Liver (tissue), 8 donors: ENCODE measurements at regions not wholly inside any gene's neighbourhood (a gene's known extent, or its start where the extent isn't known, plus 50 kb on each side); places are given as distances from the start of the nearest gene placed in this dataset.

ENCODE experiments used
- DNase-seq: peaks from one replicate; pipeline ENCODE4 v3.0.0-alpha.2; 2017; ENCODE audit warnings: low spot score
- H3K27ac ChIP-seq, 2 donors: one replicate each; pipeline ENCODE4 v1.7.0; 2013; ENCODE audit warnings: inconsistent platforms in 2 of 2, low read length in 2 of 2, control low read depth in 1 of 2, low read depth in 1 of 2, mild to moderate bottlenecking in 1 of 2
- H3K27me3 ChIP-seq, 4 donors: one replicate each; pipeline versions ENCODE4 v1.6.1 to v1.7.0; 2013; ENCODE audit warnings: low read length in 3 of 4, inconsistent platforms in 1 of 4, mild to moderate bottlenecking in 1 of 4, moderate library complexity in 1 of 4; ENCODE audit not compliant: control insufficient read depth in 4 of 4, insufficient read depth in 4 of 4
- H3K36me3 ChIP-seq, 4 donors: one replicate each; pipeline versions ENCODE4 v1.6.1 to v1.7.0; 2013; ENCODE audit warnings: low read length in 3 of 4, mild to moderate bottlenecking in 3 of 4, low read depth in 1 of 4, moderate library complexity in 1 of 4; ENCODE audit not compliant: control insufficient read depth in 4 of 4, insufficient read depth in 3 of 4
- H3K4me1 ChIP-seq, 4 donors: one replicate each; pipeline versions ENCODE4 v1.6.1 to v1.7.0; 2013; ENCODE audit warnings: low read length in 3 of 4, mild to moderate bottlenecking in 3 of 4, moderate library complexity in 1 of 4; ENCODE audit not compliant: control insufficient read depth in 4 of 4, insufficient read depth in 4 of 4
- H3K4me3 ChIP-seq, 3 donors: one replicate each; pipeline versions ENCODE4 v1.6.1 to v1.7.0; 2013; ENCODE audit warnings: low read length in 3 of 3, control low read depth in 1 of 3, low read depth in 1 of 3, mild to moderate bottlenecking in 1 of 3
- H3K9ac ChIP-seq, 2 donors: one replicate each; pipeline ENCODE4 v1.7.0; 2013; ENCODE audit warnings: low read length in 2 of 2, mild to moderate bottlenecking in 2 of 2, moderate library complexity in 2 of 2, control low read depth in 1 of 2, low read depth in 1 of 2
- H3K9me3 ChIP-seq, 4 donors: one replicate each; pipeline versions ENCODE4 v1.6.1 to v1.7.0; 2013; ENCODE audit warnings: low read length in 3 of 4; ENCODE audit not compliant: control insufficient read depth in 4 of 4
- ATF3 ChIP-seq: IDR thresholded peaks from 2 replicates; pipeline ENCODE4 v1.6.1; 2016; ENCODE audit warnings: antibody characterized with exemption
- CTCF ChIP-seq: fragments of 150-350 bp; IDR thresholded peaks from 2 replicates; pipeline ENCODE4 v1.5.1; 2017; ENCODE audit warnings: improper control_type of control experiment, low read depth, low read length; ENCODE audit not compliant: missing input control
- EGR1 ChIP-seq, 2 donors: IDR thresholded peaks; 2 replicates each; pipeline ENCODE4 v1.6.1; 2016 to 2018; ENCODE audit warnings: antibody characterized with exemption in 2 of 2, low read depth in 2 of 2
- FOXA1 ChIP-seq: IDR thresholded peaks from 2 replicates; pipeline ENCODE4 v1.6.1; 2016; ENCODE audit warnings: antibody characterized with exemption
- FOXA2 ChIP-seq: IDR thresholded peaks from 2 replicates; pipeline ENCODE4 v1.6.1; 2016; ENCODE audit warnings: antibody characterized with exemption
- GABPA ChIP-seq, 2 donors: IDR thresholded peaks in 1 of 2; conservative IDR thresholded peaks in 1 of 2; 2 replicates each; pipeline ENCODE4 v1.6.1; 2016; ENCODE audit warnings: antibody characterized with exemption in 2 of 2, mild to moderate bottlenecking in 1 of 2, moderate library complexity in 1 of 2
- HNF4A ChIP-seq, 2 donors: conservative IDR thresholded peaks; 2 replicates each; pipeline ENCODE4 v1.6.1; 2016; ENCODE audit warnings: antibody characterized with exemption in 2 of 2, mild to moderate bottlenecking in 2 of 2
- HNF4G ChIP-seq: IDR thresholded peaks from 2 replicates; pipeline ENCODE4 v1.6.1; 2016; ENCODE audit warnings: antibody characterized with exemption
- JUND ChIP-seq, 2 donors: IDR thresholded peaks; 2 replicates each; pipeline ENCODE4 v1.6.1; 2016; ENCODE audit warnings: antibody characterized with exemption in 2 of 2
- MAX ChIP-seq: IDR thresholded peaks from 2 replicates; pipeline ENCODE4 v1.6.1; 2016; ENCODE audit warnings: antibody characterized with exemption
- NR2F2 ChIP-seq: IDR thresholded peaks from 2 replicates; pipeline ENCODE4 v1.6.1; 2016; ENCODE audit warnings: antibody characterized with exemption
- RAD21 ChIP-seq, 2 donors: IDR thresholded peaks; 2 replicates each; pipeline ENCODE4 v1.6.1; 2016; ENCODE audit warnings: antibody characterized with exemption in 2 of 2, mild to moderate bottlenecking in 2 of 2
- REST ChIP-seq: IDR thresholded peaks from 2 replicates; pipeline ENCODE4 v1.6.1; 2016; ENCODE audit warnings: antibody characterized with exemption, mild to moderate bottlenecking
- RXRA ChIP-seq, 2 donors: IDR thresholded peaks; 2 replicates each; pipeline ENCODE4 v1.6.1; 2017 to 2018; ENCODE audit warnings: antibody characterized with exemption in 2 of 2, mild to moderate bottlenecking in 1 of 2
- SP1 ChIP-seq: IDR thresholded peaks from 2 replicates; pipeline ENCODE4 v1.6.1; 2018; ENCODE audit warnings: antibody characterized with exemption, mild to moderate bottlenecking
- TAF1 ChIP-seq: conservative IDR thresholded peaks from 2 replicates; pipeline ENCODE4 v1.6.1; 2016; ENCODE audit warnings: antibody characterized with exemption, mild to moderate bottlenecking
- YY1 ChIP-seq: IDR thresholded peaks from 2 replicates; pipeline ENCODE4 v1.6.1; 2016; ENCODE audit warnings: antibody characterized with exemption, mild to moderate bottlenecking
- WGBS: extraction: QIAGEN DNeasy Blood & Tissue Kit; methylation state at CpG from one replicate; pipeline ENCODE4 v1.1.7; 2013; 5-methylcytosine and 5-hydroxymethylcytosine counted together
- donor health status: healthy.
- donor health status: healthy.
- donor health status: healthy.
- donor health status: healthy.
- donor health status: healthy.

- WGBS: 46% methylated on average over 7 of the region's 7 CpGs
- DNase-seq: no peak
- no peaks in the 10 kb centered on the region for H3K9me3 ChIP-seq
- peaks cover 0 to 4% (median 0%) of the 10 kb centered on the region in 4 donors for H3K27me3 ChIP-seq
- H3K36me3 ChIP-seq: no peaks in the 10 kb centered on the region
- TF ChIP-seq FOXA2 (no peak), HNF4A (conservative IDR thresholded peaks at IDR 0.05) (no peak), RXRA (IDR thresholded peaks at IDR 0.05) (no peak), JUND (IDR thresholded peaks at IDR 0.05) (no peak)
- H3K9ac ChIP-seq: no peak overlapping the region
- no peaks in the 10 kb centered on the region for H3K4me1 ChIP-seq
- H3K4me3 ChIP-seq: no peak overlapping the region
- H3K27ac ChIP-seq: no peak overlapping the region
Observed at GRCh38 chr18:45415614-45416013, 199.7 kb upstream of the SLC14A2 start.

GRCh38 chr18:45416168-45416567 is 199.1 kb upstream of the SLC14A2 start:
- 62% methylated on average over 5 of the region's 5 CpGs for WGBS
- Histone ChIP-seq H3K9me3 (no peaks in the 10 kb centered on the region), H3K9ac (no peak overlapping the region), H3K27ac (no peak overlapping the region), H3K36me3 (no peaks in the 10 kb centered on the region), H3K27me3 (peaks cover 0 to 4% (median 0%) of the 10 kb centered on the region in 4 donors), H3K4me3 (no peak overlapping the region), H3K4me1 (no peaks in the 10 kb centered on the region)
- TF ChIP-seq EGR1 (IDR thresholded peaks at IDR 0.05; ENCODE audit: low read depth in 2 of 2) (no peak), SP1 (no peak), MAX (no peak), FOXA1 (no peak), YY1 (no peak), CTCF (no peak), RXRA (IDR thresholded peaks at IDR 0.05) (no peak), HNF4G (no peak), GABPA (IDR thresholded peaks at IDR 0.05 in 1 of 2, conservative IDR thresholded peaks at IDR 0.05 in 1 of 2) (no peak), TAF1 (no peak), REST (no peak), ATF3 (no peak), NR2F2 (no peak), RAD21 (IDR thresholded peaks at IDR 0.05) (no peak)
- DNase-seq: no peak
